ENCODE measurements at regions not wholly inside any gene's neighbourhood (a gene's known extent, or its start where the extent isn't known, plus 50 kb on each side); places are given as distances from the start of the nearest gene placed in this dataset.

DNA sequence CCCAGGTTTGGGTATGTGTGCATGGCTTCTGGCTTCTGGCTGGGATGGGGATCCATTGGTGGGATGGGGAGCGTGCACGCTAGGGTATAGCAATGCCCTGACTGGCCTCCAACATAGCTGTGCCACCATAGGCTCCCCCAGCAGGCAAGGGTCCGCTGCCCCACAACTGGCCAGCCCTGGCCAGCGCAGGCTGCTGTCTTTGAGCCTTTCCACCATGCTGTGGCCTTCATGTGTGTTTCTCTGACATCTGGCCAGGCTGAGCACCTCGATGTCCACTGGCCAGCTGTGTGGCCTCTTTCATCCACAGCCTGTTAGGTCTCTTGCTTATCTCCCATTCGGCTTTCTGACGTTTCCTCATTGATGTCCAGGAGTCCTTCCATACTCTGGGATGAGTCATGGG, 231.3 kb downstream of the NDUFA10 start:
- DNase-seq (ENCODE audit: unreplicated experiment): no peak
- no peak overlapping the region for H3K27ac Mint-ChIP-seq (ENCODE audit: low read depth, unreplicated experiment)
- no peak overlapping the region for H3K4me3 Mint-ChIP-seq (ENCODE audit: unreplicated experiment)
- intact Hi-C loops (cut with micrococcal nuclease): no loop called here
- peaks cover 51% of the 10 kb centered on the region for H3K27me3 Mint-ChIP-seq (ENCODE audit: insufficient read depth, unreplicated experiment)
- peaks cover 7% of the 10 kb centered on the region for H3K9me3 Mint-ChIP-seq (ENCODE audit: unreplicated experiment)
- H3K36me3 Mint-ChIP-seq (ENCODE audit: insufficient read depth, unreplicated experiment): no peaks in the 10 kb centered on the region
- CTCF ChIA-PET: no interaction called here
- BruUV-seq (replicated peaks): no TSS peak
- TF ChIP-seq, protein P1, sequence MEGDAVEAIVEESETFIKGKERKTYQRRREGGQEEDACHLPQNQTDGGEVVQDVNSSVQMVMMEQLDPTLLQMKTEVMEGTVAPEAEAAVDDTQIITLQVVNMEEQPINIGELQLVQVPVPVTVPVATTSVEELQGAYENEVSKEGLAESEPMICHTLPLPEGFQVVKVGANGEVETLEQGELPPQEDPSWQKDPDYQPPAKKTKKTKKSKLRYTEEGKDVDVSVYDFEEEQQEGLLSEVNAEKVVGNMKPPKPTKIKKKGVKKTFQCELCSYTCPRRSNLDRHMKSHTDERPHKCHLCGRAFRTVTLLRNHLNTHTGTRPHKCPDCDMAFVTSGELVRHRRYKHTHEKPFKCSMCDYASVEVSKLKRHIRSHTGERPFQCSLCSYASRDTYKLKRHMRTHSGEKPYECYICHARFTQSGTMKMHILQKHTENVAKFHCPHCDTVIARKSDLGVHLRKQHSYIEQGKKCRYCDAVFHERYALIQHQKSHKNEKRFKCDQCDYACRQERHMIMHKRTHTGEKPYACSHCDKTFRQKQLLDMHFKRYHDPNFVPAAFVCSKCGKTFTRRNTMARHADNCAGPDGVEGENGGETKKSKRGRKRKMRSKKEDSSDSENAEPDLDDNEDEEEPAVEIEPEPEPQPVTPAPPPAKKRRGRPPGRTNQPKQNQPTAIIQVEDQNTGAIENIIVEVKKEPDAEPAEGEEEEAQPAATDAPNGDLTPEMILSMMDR (IDR thresholded peaks at IDR 0.05; ENCODE audit: unreplicated experiment): no peak
- H3K4me1 Mint-ChIP-seq (ENCODE audit: insufficient read depth, unreplicated experiment): no peaks in the 10 kb centered on the region
- POLR2A ChIA-PET: no interaction called here

DNA sequence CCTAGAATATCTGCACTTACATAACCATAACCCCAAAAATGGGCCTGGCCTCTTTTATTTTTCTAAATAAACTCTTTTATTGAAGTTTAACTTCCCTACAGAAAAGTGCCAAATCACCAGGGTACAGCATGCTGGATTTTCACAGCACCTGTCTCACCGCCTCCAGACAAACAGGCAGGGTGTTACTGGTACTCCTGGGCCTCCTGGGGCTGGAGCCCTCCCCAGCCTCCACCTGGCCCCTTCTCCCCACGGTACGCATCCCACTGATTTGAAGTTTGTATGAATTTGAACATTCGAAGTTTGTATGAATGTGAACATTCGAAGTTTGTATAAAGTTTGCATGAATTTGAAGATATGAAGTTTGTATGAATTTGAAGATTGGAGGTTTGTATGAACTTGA, 232.1 kb downstream of the NDUFA10 start:
- DNase-seq (ENCODE audit: unreplicated experiment): no peak
- ChIA-PET POLR2A (no interaction called here), CTCF (no interaction called here)
- TF ChIP-seq, protein P1 (IDR thresholded peaks at IDR 0.05; ENCODE audit: unreplicated experiment): no peak
- no TSS peak for BruUV-seq (replicated peaks)
- no peak overlapping the region for H3K4me3 Mint-ChIP-seq (ENCODE audit: unreplicated experiment)
- no peak overlapping the region for H3K27ac Mint-ChIP-seq (ENCODE audit: low read depth, unreplicated experiment)
- intact Hi-C loops (cut with micrococcal nuclease): no loop called here
- H3K9me3 Mint-ChIP-seq (ENCODE audit: unreplicated experiment): peaks cover 7% of the 10 kb centered on the region
- peaks cover 58% of the 10 kb centered on the region for H3K27me3 Mint-ChIP-seq (ENCODE audit: insufficient read depth, unreplicated experiment)
- H3K4me1 Mint-ChIP-seq (ENCODE audit: insufficient read depth, unreplicated experiment): no peaks in the 10 kb centered on the region
- H3K36me3 Mint-ChIP-seq (ENCODE audit: insufficient read depth, unreplicated experiment): no peaks in the 10 kb centered on the region

DNA sequence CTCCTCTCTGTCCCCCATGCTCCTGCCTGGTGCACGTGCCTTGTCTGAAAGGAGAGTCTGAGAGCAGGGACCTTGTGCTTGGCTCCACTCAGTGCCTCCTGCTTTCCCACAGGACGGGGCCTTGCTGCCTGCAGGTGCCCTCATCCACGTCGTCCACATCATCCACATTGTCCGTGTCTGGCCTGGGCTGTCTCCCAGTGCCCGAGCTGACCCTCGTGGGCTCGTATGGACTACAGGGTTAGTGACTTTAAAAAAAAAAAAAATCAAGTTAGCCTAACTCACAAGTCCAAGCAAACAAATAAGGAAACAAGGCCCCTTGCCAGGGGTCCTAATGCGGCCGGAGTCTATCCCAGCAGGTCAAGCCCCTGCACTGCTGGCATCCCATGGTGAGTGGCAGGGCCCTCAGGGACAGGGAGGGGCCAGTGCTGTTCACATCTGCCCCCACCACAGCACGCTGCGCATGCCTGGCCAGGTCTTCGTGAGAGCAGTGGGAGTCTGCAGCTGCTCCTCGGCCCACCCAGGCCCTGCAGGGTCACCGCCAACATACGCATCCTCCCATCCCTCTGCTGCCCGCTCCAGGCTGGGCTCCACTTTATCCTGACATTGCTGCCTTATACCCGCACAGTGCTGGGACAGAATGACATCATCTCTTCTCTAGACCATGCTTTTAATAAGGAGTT, 232.6 kb downstream of the NDUFA10 start:
- DNase-seq (ENCODE audit: unreplicated experiment): no peak
- H3K4me3 Mint-ChIP-seq (ENCODE audit: unreplicated experiment): no peak overlapping the region
- TF ChIP-seq, protein P1 (IDR thresholded peaks at IDR 0.05; ENCODE audit: unreplicated experiment): no peak
- no peaks in the 10 kb centered on the region for H3K36me3 Mint-ChIP-seq (ENCODE audit: insufficient read depth, unreplicated experiment)
- peaks cover 58% of the 10 kb centered on the region for H3K27me3 Mint-ChIP-seq (ENCODE audit: insufficient read depth, unreplicated experiment)
- ChIA-PET CTCF (no interaction called here), POLR2A (no interaction called here)
- no peak overlapping the region for H3K27ac Mint-ChIP-seq (ENCODE audit: low read depth, unreplicated experiment)
- no peaks in the 10 kb centered on the region for H3K4me1 Mint-ChIP-seq (ENCODE audit: insufficient read depth, unreplicated experiment)
- BruUV-seq (replicated peaks): no TSS peak
- H3K9me3 Mint-ChIP-seq (ENCODE audit: unreplicated experiment): peaks cover 7% of the 10 kb centered on the region
- intact Hi-C loops (cut with micrococcal nuclease): no loop called here

DNA sequence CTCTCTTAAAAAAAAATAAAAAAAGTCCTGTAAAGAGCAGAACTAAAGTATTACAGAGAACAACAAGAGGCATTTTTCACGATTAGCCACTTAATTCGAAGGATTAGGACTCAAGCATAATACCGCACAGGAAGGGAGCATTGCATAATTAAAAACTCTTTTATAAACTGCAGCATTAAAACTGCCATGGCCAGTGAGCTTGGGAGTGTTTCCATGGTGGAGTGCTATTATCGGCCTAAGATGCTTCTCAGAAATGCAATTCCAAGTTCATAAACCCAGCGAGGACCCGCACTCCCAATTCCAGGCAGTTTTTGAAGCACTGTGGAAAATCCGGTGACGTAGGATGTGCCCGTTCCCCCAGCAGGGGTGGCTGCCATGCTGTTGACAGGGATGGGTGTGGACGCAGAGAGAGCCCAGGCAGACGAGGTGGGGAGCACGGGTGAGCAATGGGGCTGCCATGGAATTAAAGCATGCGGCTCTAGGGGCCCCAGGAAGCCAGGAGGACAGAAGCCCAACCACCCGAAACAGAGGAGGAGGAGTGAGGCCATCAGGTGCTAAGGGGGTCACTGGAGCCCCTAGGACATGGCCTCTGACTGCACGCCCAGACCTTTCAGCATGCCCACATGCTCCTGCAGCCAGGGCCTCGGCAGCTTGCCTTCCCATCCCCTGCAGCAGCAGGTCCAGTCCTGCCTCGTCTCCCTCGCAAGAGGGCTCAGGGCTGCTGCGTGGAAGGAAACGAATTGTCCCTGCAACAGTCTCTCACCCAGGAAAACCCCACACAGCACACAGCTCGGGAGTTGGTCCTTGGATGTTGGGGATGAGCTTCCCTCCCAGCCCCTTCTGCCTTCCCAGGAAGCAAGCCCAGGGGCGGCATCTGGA, 233.4 kb downstream of the NDUFA10 start:
- POLR2A ChIA-PET: no interaction called here
- H3K27me3 Mint-ChIP-seq (ENCODE audit: insufficient read depth, unreplicated experiment): peaks cover 58% of the 10 kb centered on the region
- no peaks in the 10 kb centered on the region for H3K9me3 Mint-ChIP-seq (ENCODE audit: unreplicated experiment)
- H3K4me3 Mint-ChIP-seq (ENCODE audit: unreplicated experiment): no peak overlapping the region
- intact Hi-C loops (cut with micrococcal nuclease): no loop called here
- TF ChIP-seq, protein P1 (IDR thresholded peaks at IDR 0.05; ENCODE audit: unreplicated experiment): no peak
- no TSS peak for BruUV-seq (replicated peaks)
- no peaks in the 10 kb centered on the region for H3K4me1 Mint-ChIP-seq (ENCODE audit: insufficient read depth, unreplicated experiment)
- CTCF ChIA-PET: no interaction called here
- H3K36me3 Mint-ChIP-seq (ENCODE audit: insufficient read depth, unreplicated experiment): no peaks in the 10 kb centered on the region
- no peak for DNase-seq (ENCODE audit: unreplicated experiment)
- H3K27ac Mint-ChIP-seq (ENCODE audit: low read depth, unreplicated experiment): no peak overlapping the region

Measured in MCF 10A (cell line).